ENCODE measurements at regions not wholly inside any gene's neighbourhood (a gene's known extent, or its start where the extent isn't known, plus 50 kb on each side); places are given as distances from the start of the nearest gene placed in this dataset.

DNA sequence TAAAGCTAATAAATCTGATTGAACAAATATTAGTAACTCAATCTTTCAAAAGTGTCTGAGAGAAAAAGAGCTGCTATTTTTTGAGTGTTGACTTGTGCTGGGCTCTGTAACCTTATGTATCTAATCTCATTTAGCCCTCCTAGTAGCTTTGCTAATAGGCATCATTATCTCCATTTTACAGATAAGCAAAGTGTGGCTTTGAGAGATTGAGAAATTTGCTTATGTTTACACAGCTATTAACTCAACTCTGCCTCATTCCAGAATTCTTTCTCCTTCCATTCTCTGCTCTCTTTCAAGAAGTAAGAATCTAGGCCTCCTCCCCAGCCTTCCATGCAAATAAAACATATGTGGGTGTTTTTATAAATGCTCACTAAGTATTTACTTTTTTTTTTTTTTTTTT lies 137.8 kb downstream of the GATA3 start:
- H3K9me3 ChIP-seq (ENCODE audit: insufficient read depth, low read depth, low read length): no peaks in the 10 kb centered on the region
- H3K79me2 ChIP-seq (ENCODE audit: control insufficient read depth, insufficient read depth, low read length, poor library complexity): no peaks in the 10 kb centered on the region
- peaks cover 12% of the 10 kb centered on the region for H3K79me1 ChIP-seq (ENCODE audit: low read length)
- no peak overlapping the region for H3K27ac ChIP-seq (ENCODE audit: low read depth, low read length)
- H3K9ac ChIP-seq (ENCODE audit: low read length): no peak overlapping the region
- no peaks in the 10 kb centered on the region for H3K27me3 ChIP-seq (ENCODE audit: insufficient read depth, low read length)
- no peak overlapping the region for H2AFZ ChIP-seq (ENCODE audit: insufficient read depth, low read length, poor library complexity)
- H3K18ac ChIP-seq (ENCODE audit: low read length): no peak overlapping the region
- H2BK12ac ChIP-seq (ENCODE audit: low read length): no peak overlapping the region
- no peaks in the 10 kb centered on the region for H3K36me3 ChIP-seq (ENCODE audit: control insufficient read depth in 1 of 2, insufficient read depth in 2 of 2, low read length in 2 of 2)
- H3K23ac ChIP-seq (ENCODE audit: low read length): no peak overlapping the region
- peak in 1 of 2 donors; percentile 79 for DNase-seq
- no peak overlapping the region for H4K91ac ChIP-seq (ENCODE audit: low read depth, low read length)
- no peak overlapping the region for H3K4me2 ChIP-seq (ENCODE audit: low read length)
- no peak overlapping the region for H2AK5ac ChIP-seq (ENCODE audit: low read length)
- H4K12ac ChIP-seq (ENCODE audit: low read depth, low read length): no peak overlapping the region
- H4K8ac ChIP-seq (ENCODE audit: low read depth, low read length): no peak overlapping the region
- H3K4me1 ChIP-seq (ENCODE audit: control insufficient read depth in 1 of 2, insufficient read depth in 2 of 2, low read length in 2 of 2): peaks cover 2 to 3% of the 10 kb centered on the region in 2 experiments
- no peak overlapping the region for H2BK5ac ChIP-seq (ENCODE audit: low read depth, low read length, poor library complexity)
- H2BK120ac ChIP-seq (ENCODE audit: insufficient read depth, low read length, poor library complexity): no peak overlapping the region
- H3K4ac ChIP-seq (ENCODE audit: low read depth, low read length): no peak overlapping the region
- H3K14ac ChIP-seq (ENCODE audit: low read length): no peak overlapping the region
- no peak overlapping the region for H3K4me3 ChIP-seq (ENCODE audit: low read depth, low read length)

DNA sequence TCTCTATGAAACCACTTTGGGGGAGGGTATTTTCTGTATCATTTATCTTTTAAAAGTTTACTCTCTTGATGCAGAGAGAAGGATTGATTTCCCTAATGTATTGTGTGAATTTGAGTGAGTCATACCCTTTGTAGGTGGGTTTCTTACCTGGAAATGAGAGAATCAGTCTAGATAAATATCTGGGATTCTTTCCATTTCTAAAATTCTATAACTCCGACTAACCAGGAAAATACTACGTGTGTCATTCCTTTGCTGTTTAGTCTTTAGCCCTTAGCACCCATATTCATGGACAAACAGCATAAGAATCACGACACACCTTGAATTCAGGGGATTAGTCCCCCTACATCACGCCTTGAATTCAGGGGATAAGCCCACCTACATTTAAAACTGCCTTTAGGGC lies 139.1 kb downstream of the GATA3 start:
- peak overlapping the region; percentile 80 for H3K18ac ChIP-seq (ENCODE audit: low read length)
- peak overlapping the region; percentile 49 for H3K4ac ChIP-seq (ENCODE audit: low read depth, low read length)
- peak; percentile 59 to 92 for DNase-seq
- H3K4me1 ChIP-seq (ENCODE audit: control insufficient read depth in 1 of 2, insufficient read depth in 2 of 2, low read length in 2 of 2): peaks cover 2 to 3% of the 10 kb centered on the region in 2 experiments
- H3K9ac ChIP-seq (ENCODE audit: low read length): no peak overlapping the region
- peak overlapping the region; percentile 25 for H2AFZ ChIP-seq (ENCODE audit: insufficient read depth, low read length, poor library complexity)
- H3K14ac ChIP-seq (ENCODE audit: low read length): no peak overlapping the region
- no CpG with 5 or more reads among the region's 4 CpGs for whole genome bisulfite sequencing (ENCODE audit: extremely low coverage, insufficient coverage, insufficient read length)
- peak overlapping the region; percentile 91 for H2BK120ac ChIP-seq (ENCODE audit: insufficient read depth, low read length, poor library complexity)
- H2AK5ac ChIP-seq (ENCODE audit: low read length): no peak overlapping the region
- no peaks in the 10 kb centered on the region for H3K27me3 ChIP-seq (ENCODE audit: insufficient read depth, low read length)
- no peaks in the 10 kb centered on the region for H3K9me3 ChIP-seq (ENCODE audit: insufficient read depth, low read depth, low read length)
- H3K23ac ChIP-seq (ENCODE audit: low read length): no peak overlapping the region
- peak overlapping the region; percentile 78 for H4K8ac ChIP-seq (ENCODE audit: low read depth, low read length)
- peak overlapping the region; percentile 92 for H2BK12ac ChIP-seq (ENCODE audit: low read length)
- peak overlapping the region; percentile 45 for H3K4me2 ChIP-seq (ENCODE audit: low read length)
- H2BK5ac ChIP-seq (ENCODE audit: low read depth, low read length, poor library complexity): peak overlapping the region; percentile 83
- H3K36me3 ChIP-seq (ENCODE audit: control insufficient read depth in 1 of 2, insufficient read depth in 2 of 2, low read length in 2 of 2): no peaks in the 10 kb centered on the region
- H3K79me2 ChIP-seq (ENCODE audit: control insufficient read depth, insufficient read depth, low read length, poor library complexity): no peaks in the 10 kb centered on the region
- peaks cover 11% of the 10 kb centered on the region for H3K79me1 ChIP-seq (ENCODE audit: low read length)
- peak overlapping the region; percentile 87 for H3K27ac ChIP-seq (ENCODE audit: low read depth, low read length)
- peak overlapping the region; percentile 90 for H4K91ac ChIP-seq (ENCODE audit: low read depth, low read length)
- H4K12ac ChIP-seq (ENCODE audit: low read depth, low read length): no peak overlapping the region
- no peak overlapping the region for H3K4me3 ChIP-seq (ENCODE audit: low read depth, low read length)

- Histone ChIP-seq H3K4me3 (ENCODE audit: low read depth, low read length) (no peak overlapping the region), H3K79me2 (ENCODE audit: control insufficient read depth, insufficient read depth, low read length, poor library complexity) (no peaks in the 10 kb centered on the region), H3K14ac (ENCODE audit: low read length) (no peak overlapping the region), H3K4ac (ENCODE audit: low read depth, low read length) (no peak overlapping the region), H4K12ac (ENCODE audit: low read depth, low read length) (no peak overlapping the region), H2AFZ (ENCODE audit: insufficient read depth, low read length, poor library complexity) (no peak overlapping the region), H4K8ac (ENCODE audit: low read depth, low read length) (no peak overlapping the region), H2BK12ac (ENCODE audit: low read length) (no peak overlapping the region), H3K27ac (ENCODE audit: low read depth, low read length) (peak overlapping the region; percentile 87), H3K9ac (ENCODE audit: low read length) (no peak overlapping the region), H3K4me2 (ENCODE audit: low read length) (peak overlapping the region; percentile 45), H4K91ac (ENCODE audit: low read depth, low read length) (no peak overlapping the region), H3K27me3 (ENCODE audit: insufficient read depth, low read length) (no peaks in the 10 kb centered on the region), H3K18ac (ENCODE audit: low read length) (no peak overlapping the region), H2BK120ac (ENCODE audit: insufficient read depth, low read length, poor library complexity) (peak overlapping the region; percentile 91), H3K36me3 (ENCODE audit: control insufficient read depth in 1 of 2, insufficient read depth in 2 of 2, low read length in 2 of 2) (no peaks in the 10 kb centered on the region), H2BK5ac (ENCODE audit: low read depth, low read length, poor library complexity) (peak overlapping the region; percentile 83), H3K79me1 (ENCODE audit: low read length) (peaks cover 10% of the 10 kb centered on the region), H3K9me3 (ENCODE audit: insufficient read depth, low read depth, low read length) (no peaks in the 10 kb centered on the region), H3K4me1 (ENCODE audit: control insufficient read depth in 1 of 2, insufficient read depth in 2 of 2, low read length in 2 of 2) (peaks cover 2 to 3% of the 10 kb centered on the region in 2 experiments), H3K23ac (ENCODE audit: low read length) (no peak overlapping the region), H2AK5ac (ENCODE audit: low read length) (no peak overlapping the region)
- no CpG with 5 or more reads among the region's 7 CpGs for WGBS (ENCODE audit: extremely low coverage, insufficient coverage, insufficient read length)
- peak; percentile 98 for DNase-seq
Measured at GRCh38 chr10:8194050-8194449, 139.6 kb downstream of the GATA3 start.

GRCh38 chr10:8206882-8207281 lies 152.4 kb downstream of the GATA3 start:
- Histone ChIP-seq H3K9me3 (ENCODE audit: insufficient read depth, low read depth, low read length) (no peaks in the 10 kb centered on the region), H2BK120ac (ENCODE audit: insufficient read depth, low read length, poor library complexity) (no peak overlapping the region), H4K91ac (ENCODE audit: low read depth, low read length) (no peak overlapping the region), H3K4ac (ENCODE audit: low read depth, low read length) (no peak overlapping the region), H4K8ac (ENCODE audit: low read depth, low read length) (no peak overlapping the region), H2AK5ac (ENCODE audit: low read length) (no peak overlapping the region), H3K79me1 (ENCODE audit: low read length) (no peaks in the 10 kb centered on the region), H3K36me3 (ENCODE audit: control insufficient read depth in 1 of 2, insufficient read depth in 2 of 2, low read length in 2 of 2) (no peaks in the 10 kb centered on the region), H2BK12ac (ENCODE audit: low read length) (no peak overlapping the region), H2BK5ac (ENCODE audit: low read depth, low read length, poor library complexity) (no peak overlapping the region), H3K23ac (ENCODE audit: low read length) (no peak overlapping the region), H3K4me1 (ENCODE audit: control insufficient read depth in 1 of 2, insufficient read depth in 2 of 2, low read length in 2 of 2) (peaks cover 0 to 4% of the 10 kb centered on the region in 2 experiments), H3K27ac (ENCODE audit: low read depth, low read length) (no peak overlapping the region), H3K79me2 (ENCODE audit: control insufficient read depth, insufficient read depth, low read length, poor library complexity) (peaks cover 2% of the 10 kb centered on the region), H3K9ac (ENCODE audit: low read length) (no peak overlapping the region), H2AFZ (ENCODE audit: insufficient read depth, low read length, poor library complexity) (no peak overlapping the region), H3K27me3 (ENCODE audit: insufficient read depth, low read length) (no peaks in the 10 kb centered on the region), H3K4me3 (ENCODE audit: low read depth, low read length) (no peak overlapping the region), H3K18ac (ENCODE audit: low read length) (no peak overlapping the region), H3K14ac (ENCODE audit: low read length) (no peak overlapping the region), H3K4me2 (ENCODE audit: low read length) (no peak overlapping the region), H4K12ac (ENCODE audit: low read depth, low read length) (no peak overlapping the region)
- DNase-seq: no peak
